ENCODE measurements at regions not wholly inside any gene's neighbourhood (a gene's known extent, or its start where the extent isn't known, plus 50 kb on each side); places are given as distances from the start of the nearest gene placed in this dataset.

GRCh38 chr3:94206291-94206690 lies 143.4 kb downstream of the NSUN3 start:
- POLR2A ChIA-PET, result no interaction called here
- CTCF ChIA-PET, result interaction anchor here (0.6 kb wide), 1 partner anchor 91 kb away, joined by 4 read pairs; no protein-coding TSS in a partner anchor
- TF ChIP-seq L3MBTL2 (conservative IDR thresholded peaks at IDR 0.05) (no peak), LEF1 (IDR thresholded peaks at IDR 0.05; ENCODE audit: borderline replicate concordance) (no peak), ZNF384 (IDR thresholded peaks at IDR 0.05) (no peak), NFRKB (IDR thresholded peaks at IDR 0.05) (no peak), BHLHE40 (IDR thresholded peaks at IDR 0.05; ENCODE audit: borderline replicate concordance) (no peak), TARDBP (IDR thresholded peaks at IDR 0.05) (no peak), ELF4 (IDR thresholded peaks at IDR 0.05) (no peak), SUZ12 (IDR thresholded peaks at IDR 0.05) (no peak), FOXM1 (IDR thresholded peaks at IDR 0.05; ENCODE audit: borderline replicate concordance) (no peak), HDGF (IDR thresholded peaks at IDR 0.05; ENCODE audit: borderline replicate concordance) (no peak), FOXK2 (IDR thresholded peaks at IDR 0.05) (no peak), PKNOX1 (IDR thresholded peaks at IDR 0.05) (no peak), FOXA1 (IDR thresholded peaks at IDR 0.05) (no peak), ARNT (IDR thresholded peaks at IDR 0.05) (no peak), CTBP1 (IDR thresholded peaks at IDR 0.05; ENCODE audit: borderline replicate concordance) (no peak)

GRCh38 chr3:94210256-94210655 lies 147.4 kb downstream of the NSUN3 start:
- DNase-seq (ENCODE audit: extremely low spot score), result no peak
- ChIA-PET POLR2A (no interaction called here), CTCF (no interaction called here)
- TF ChIP-seq PKNOX1 (IDR thresholded peaks at IDR 0.05) (no peak), CTBP1 (IDR thresholded peaks at IDR 0.05; ENCODE audit: borderline replicate concordance) (no peak), ELF4 (IDR thresholded peaks at IDR 0.05) (no peak), TARDBP (IDR thresholded peaks at IDR 0.05) (no peak)

More at GRCh38 chr3:94206291-94206690, 143.4 kb downstream of the NSUN3 start:
- DNase-seq (ENCODE audit: extremely low spot score), result no peak

- POLR2A ChIA-PET, result no interaction called here
- no peak for DNase-seq (ENCODE audit: extremely low spot score)
- TF ChIP-seq ZNF384 (IDR thresholded peaks at IDR 0.05), result no peak
- no peak for TF ChIP-seq SP1 (IDR thresholded peaks at IDR 0.05)
- no peak for TF ChIP-seq TARDBP (IDR thresholded peaks at IDR 0.05)
- TF ChIP-seq FOXA1 (IDR thresholded peaks at IDR 0.05), result no peak
- no peak for TF ChIP-seq SUZ12 (IDR thresholded peaks at IDR 0.05)
- CTCF ChIA-PET, result no interaction called here
Measured at GRCh38 chr3:94217406-94217805, 154.5 kb downstream of the NSUN3 start.

GRCh38 chr3:94220426-94220825 lies 157.6 kb downstream of the NSUN3 start:
- POLR2A ChIA-PET, result no interaction called here
- TF ChIP-seq SUZ12 (IDR thresholded peaks at IDR 0.05), result no peak
- no peak for TF ChIP-seq FOXA1 (IDR thresholded peaks at IDR 0.05)
- no peak for TF ChIP-seq SP1 (IDR thresholded peaks at IDR 0.05)
- no peak for TF ChIP-seq BHLHE40 (IDR thresholded peaks at IDR 0.05; ENCODE audit: borderline replicate concordance)
- no peak for TF ChIP-seq LEF1 (IDR thresholded peaks at IDR 0.05; ENCODE audit: borderline replicate concordance)
- TF ChIP-seq HDGF (IDR thresholded peaks at IDR 0.05; ENCODE audit: borderline replicate concordance), result no peak
- TF ChIP-seq NFRKB (IDR thresholded peaks at IDR 0.05), result no peak
- TF ChIP-seq ELF4 (IDR thresholded peaks at IDR 0.05), result no peak
- TF ChIP-seq FOXK2 (IDR thresholded peaks at IDR 0.05), result no peak
- TF ChIP-seq ARNT (IDR thresholded peaks at IDR 0.05), result no peak
- TF ChIP-seq ZNF384 (IDR thresholded peaks at IDR 0.05), result no peak
- TF ChIP-seq L3MBTL2 (conservative IDR thresholded peaks at IDR 0.05), result no peak
- TF ChIP-seq PKNOX1 (IDR thresholded peaks at IDR 0.05), result no peak
- TF ChIP-seq FOXM1 (IDR thresholded peaks at IDR 0.05; ENCODE audit: borderline replicate concordance), result no peak
- TF ChIP-seq CTBP1 (IDR thresholded peaks at IDR 0.05; ENCODE audit: borderline replicate concordance), result no peak
- TF ChIP-seq TARDBP (IDR thresholded peaks at IDR 0.05), result no peak
- DNase-seq (ENCODE audit: extremely low spot score), result no peak
- CTCF ChIA-PET, result no interaction called here

- ChIA-PET CTCF (no interaction called here), POLR2A (no interaction called here)
- DNase-seq (ENCODE audit: extremely low spot score), result no peak
- TF ChIP-seq SUZ12 (IDR thresholded peaks at IDR 0.05) (no peak), ELF4 (IDR thresholded peaks at IDR 0.05) (no peak), CTBP1 (IDR thresholded peaks at IDR 0.05; ENCODE audit: borderline replicate concordance) (no peak), TARDBP (IDR thresholded peaks at IDR 0.05) (no peak), HDGF (IDR thresholded peaks at IDR 0.05; ENCODE audit: borderline replicate concordance) (no peak), L3MBTL2 (conservative IDR thresholded peaks at IDR 0.05) (no peak), SP1 (IDR thresholded peaks at IDR 0.05) (no peak), ARNT (IDR thresholded peaks at IDR 0.05) (no peak), FOXM1 (IDR thresholded peaks at IDR 0.05; ENCODE audit: borderline replicate concordance) (no peak), NFRKB (IDR thresholded peaks at IDR 0.05) (no peak)
Measured at GRCh38 chr3:94221829-94222228, 159.0 kb downstream of the NSUN3 start.

- POLR2A ChIA-PET, result no interaction called here
- no peak for DNase-seq (ENCODE audit: extremely low spot score)
- TF ChIP-seq FOXK2 (IDR thresholded peaks at IDR 0.05), result no peak
- no peak for TF ChIP-seq L3MBTL2 (conservative IDR thresholded peaks at IDR 0.05)
- no peak for TF ChIP-seq FOXM1 (IDR thresholded peaks at IDR 0.05; ENCODE audit: borderline replicate concordance)
- TF ChIP-seq FOXA1 (IDR thresholded peaks at IDR 0.05), result no peak
- no peak for TF ChIP-seq NFRKB (IDR thresholded peaks at IDR 0.05)
- TF ChIP-seq CTBP1 (IDR thresholded peaks at IDR 0.05; ENCODE audit: borderline replicate concordance), result no peak
- TF ChIP-seq HDGF (IDR thresholded peaks at IDR 0.05; ENCODE audit: borderline replicate concordance), result no peak
- TF ChIP-seq SP1 (IDR thresholded peaks at IDR 0.05), result no peak
- no peak for TF ChIP-seq ZNF384 (IDR thresholded peaks at IDR 0.05)
- TF ChIP-seq ELF4 (IDR thresholded peaks at IDR 0.05), result no peak
- TF ChIP-seq LEF1 (IDR thresholded peaks at IDR 0.05; ENCODE audit: borderline replicate concordance), result no peak
- no peak for TF ChIP-seq TARDBP (IDR thresholded peaks at IDR 0.05)
- TF ChIP-seq ARNT (IDR thresholded peaks at IDR 0.05), result no peak
- no peak for TF ChIP-seq BHLHE40 (IDR thresholded peaks at IDR 0.05; ENCODE audit: borderline replicate concordance)
- CTCF ChIA-PET, result no interaction called here
Measured at GRCh38 chr3:94225148-94225865, 162.4 kb downstream of the NSUN3 start.
